H9 (cell line): ENCODE measurements at regions not wholly inside any gene's neighbourhood (a gene's known extent, or its start where the extent isn't known, plus 50 kb on each side); places are given as distances from the start of the nearest gene placed in this dataset.

Source experiments
- DNase-seq: peaks from one replicate; pipeline ENCODE4 v3.0.0-alpha.2; 2017
- H2AFZ ChIP-seq: one replicate; pipeline ENCODE4 v1.6.1; 2013; ENCODE audit warnings: mild to moderate bottlenecking, low read length, control low read depth, moderate library complexity
- H2AK5ac ChIP-seq: 2 replicates; pipeline ENCODE4 v1.6.1; 2013; ENCODE audit warnings: low read length, control low read depth, mixed read lengths; ENCODE audit not compliant: insufficient read length
- H2BK120ac ChIP-seq: one replicate; pipeline ENCODE4 v1.6.1; 2013; ENCODE audit warnings: low read depth, mild to moderate bottlenecking, low read length, control low read depth, inconsistent platforms; ENCODE audit not compliant: poor library complexity, severe bottlenecking
- H2BK12ac ChIP-seq: 2 replicates; pipeline ENCODE4 v1.6.1; 2013; ENCODE audit warnings: low read length, control low read depth, mixed read lengths, low read depth; ENCODE audit not compliant: insufficient read length
- H2BK15ac ChIP-seq: 2 replicates; pipeline ENCODE4 v1.6.1; 2013; ENCODE audit warnings: low read depth, low read length, control low read depth
- H2BK20ac ChIP-seq: one replicate; pipeline ENCODE4 v1.6.1; 2013; ENCODE audit warnings: low read depth, mild to moderate bottlenecking, low read length, control low read depth, inconsistent platforms; ENCODE audit not compliant: poor library complexity, severe bottlenecking
- H2BK5ac ChIP-seq: 2 replicates; pipeline ENCODE4 v1.6.1; 2013; ENCODE audit warnings: low read length, control low read depth, mixed read lengths; ENCODE audit not compliant: insufficient read length
- H3K14ac ChIP-seq: 2 replicates; pipeline ENCODE4 v1.6.1; 2013; ENCODE audit warnings: low read length, control low read depth; ENCODE audit not compliant: insufficient read depth
- H3K18ac ChIP-seq: 2 replicates; pipeline ENCODE4 v1.6.1; 2013; ENCODE audit warnings: low read depth, mild to moderate bottlenecking, mixed read lengths, low read length, control low read depth; ENCODE audit not compliant: insufficient read length
- H3K23ac ChIP-seq: 2 replicates; pipeline ENCODE4 v1.6.1; 2013; ENCODE audit warnings: low read length, control low read depth, mixed read lengths, low read depth; ENCODE audit not compliant: insufficient read length
- H3K23me2 ChIP-seq: 2 replicates; pipeline ENCODE4 v1.6.1; 2013; ENCODE audit warnings: low read depth, mild to moderate bottlenecking, mixed read lengths, low read length, control low read depth; ENCODE audit not compliant: insufficient read length, poor library complexity, severe bottlenecking
- H3K27ac ChIP-seq: 2 replicates; pipeline ENCODE4 v1.5.1; 2013; ENCODE audit warnings: low read length, control low read depth, mixed read lengths, low read depth; ENCODE audit not compliant: insufficient read length
- H3K27me3 ChIP-seq: 2 replicates; pipeline ENCODE4 v1.6.1; 2013; ENCODE audit warnings: low read length, control low read depth, inconsistent platforms; ENCODE audit not compliant: insufficient read depth
- H3K4ac ChIP-seq: 2 replicates; pipeline ENCODE4 v1.6.1; 2013; ENCODE audit warnings: low read depth, mild to moderate bottlenecking, control low read depth, inconsistent platforms, low read length, moderate library complexity
- H3K4me1 ChIP-seq: 2 replicates; pipeline ENCODE4 v1.6.1; 2013; ENCODE audit warnings: low read length, control low read depth, inconsistent platforms; ENCODE audit not compliant: insufficient read depth
- H3K4me2 ChIP-seq: 2 replicates; pipeline ENCODE4 v1.6.1; 2013; ENCODE audit warnings: low read length, control low read depth, mixed read lengths; ENCODE audit not compliant: insufficient read length, insufficient read depth
- H3K56ac ChIP-seq: 2 replicates; pipeline ENCODE4 v1.6.1; 2013; ENCODE audit warnings: low read depth, mild to moderate bottlenecking, mixed read lengths, low read length, control low read depth; ENCODE audit not compliant: insufficient read length
- H3K79me1 ChIP-seq: 2 replicates; pipeline ENCODE4 v1.6.1; 2013; ENCODE audit warnings: low read depth, mild to moderate bottlenecking, moderate library complexity, low read length, control low read depth, inconsistent platforms; ENCODE audit not compliant: insufficient read depth, poor library complexity, severe bottlenecking
- H3K79me2 ChIP-seq: 2 replicates; pipeline ENCODE4 v1.6.1; 2013; ENCODE audit warnings: low read length, control low read depth, inconsistent platforms; ENCODE audit not compliant: insufficient read depth
- H3K9ac ChIP-seq: 2 replicates; pipeline ENCODE4 v1.6.1; 2013; ENCODE audit warnings: low read length, control low read depth, mixed read lengths; ENCODE audit not compliant: insufficient read length; ENCODE audit errors: extremely low read depth
- H3K9me3 ChIP-seq: one replicate; pipeline ENCODE4 v1.6.1; 2013; ENCODE audit warnings: low read depth, low read length, inconsistent platforms; ENCODE audit not compliant: control insufficient read depth
- H3T11ph ChIP-seq: one replicate; pipeline ENCODE4 v1.6.1; 2013; ENCODE audit warnings: mild to moderate bottlenecking, low read length, control low read depth, inconsistent platforms
- H4K20me1 ChIP-seq: one replicate; pipeline ENCODE4 v1.6.1; 2013; ENCODE audit not compliant: control insufficient read depth, insufficient read length, insufficient read depth
- H4K5ac ChIP-seq: 2 replicates; pipeline ENCODE4 v1.6.1; 2013; ENCODE audit warnings: low read depth, mild to moderate bottlenecking, mixed read lengths, low read length, control low read depth; ENCODE audit not compliant: insufficient read length
- H4K8ac ChIP-seq: replicated peaks from 2 replicates; pipeline ENCODE4 v1.6.1; 2013; ENCODE audit warnings: low read length, control low read depth, mixed read lengths, low read depth; ENCODE audit not compliant: insufficient read length
- H4K91ac ChIP-seq: 2 replicates; pipeline ENCODE4 v1.6.1; 2013; ENCODE audit warnings: low read depth, mild to moderate bottlenecking, moderate library complexity, mixed read lengths, low read length, control low read depth; ENCODE audit not compliant: insufficient read length
- H3K27ac Mint-ChIP-seq, 3 experiments: 2 replicates in 2 of 3; 3 replicates in 1 of 3; pipeline ENCODE4 v1.8.0; 2020 to 2021; ENCODE audit warnings: mixed read lengths in 3 of 3, mild to moderate bottlenecking in 1 of 3, moderate library complexity in 1 of 3
- H3K27me3 Mint-ChIP-seq: 2 replicates; pipeline ENCODE4 v1.8.0; 2021; ENCODE audit warnings: low read depth, mild to moderate bottlenecking, moderate library complexity, mixed read lengths
- H3K36me3 Mint-ChIP-seq, 3 experiments: 2 replicates in 2 of 3; 3 replicates in 1 of 3; pipeline ENCODE4 v1.8.0; 2020 to 2021; ENCODE audit warnings: low read depth in 3 of 3, mixed read lengths in 3 of 3; ENCODE audit not compliant: insufficient read depth in 1 of 3
- H3K4me1 Mint-ChIP-seq, 2 experiments: 2 replicates each; pipeline ENCODE4 v1.8.0; 2020; ENCODE audit warnings: mixed read lengths in 2 of 2
- H3K4me3 Mint-ChIP-seq, 2 experiments: 2 replicates in 1 of 2; 3 replicates in 1 of 2; pipeline ENCODE4 v1.8.0; 2020 to 2021; ENCODE audit warnings: mild to moderate bottlenecking in 2 of 2, mixed read lengths in 2 of 2, moderate library complexity in 1 of 2
- H3K9me3 Mint-ChIP-seq, 2 experiments: 2 replicates in 1 of 2; 3 replicates in 1 of 2; pipeline ENCODE4 v1.8.0; 2020; ENCODE audit warnings: mild to moderate bottlenecking in 2 of 2, mixed read lengths in 2 of 2, moderate library complexity in 1 of 2
- WGBS: extraction: QIAGEN DNeasy Blood & Tissue Kit; methylation state at CpG from one replicate; pipeline ENCODE4 v1.1.7; 2013; ENCODE audit warnings: missing lambda C conversion rate, low lambda C conversion rate, mixed read lengths; ENCODE audit not compliant: insufficient read length; ENCODE audit errors: extremely low coverage; 5-methylcytosine and 5-hydroxymethylcytosine counted together
- TF ChIP-seq, protein P1 (sequence below): fragments of 200-600 bp; sonication (generic); conservative IDR thresholded peaks from 3 replicates; pipeline ENCODE4 v1.8.0; 2021; ENCODE audit warnings: antibody characterized with exemption, mild to moderate bottlenecking

DNA sequence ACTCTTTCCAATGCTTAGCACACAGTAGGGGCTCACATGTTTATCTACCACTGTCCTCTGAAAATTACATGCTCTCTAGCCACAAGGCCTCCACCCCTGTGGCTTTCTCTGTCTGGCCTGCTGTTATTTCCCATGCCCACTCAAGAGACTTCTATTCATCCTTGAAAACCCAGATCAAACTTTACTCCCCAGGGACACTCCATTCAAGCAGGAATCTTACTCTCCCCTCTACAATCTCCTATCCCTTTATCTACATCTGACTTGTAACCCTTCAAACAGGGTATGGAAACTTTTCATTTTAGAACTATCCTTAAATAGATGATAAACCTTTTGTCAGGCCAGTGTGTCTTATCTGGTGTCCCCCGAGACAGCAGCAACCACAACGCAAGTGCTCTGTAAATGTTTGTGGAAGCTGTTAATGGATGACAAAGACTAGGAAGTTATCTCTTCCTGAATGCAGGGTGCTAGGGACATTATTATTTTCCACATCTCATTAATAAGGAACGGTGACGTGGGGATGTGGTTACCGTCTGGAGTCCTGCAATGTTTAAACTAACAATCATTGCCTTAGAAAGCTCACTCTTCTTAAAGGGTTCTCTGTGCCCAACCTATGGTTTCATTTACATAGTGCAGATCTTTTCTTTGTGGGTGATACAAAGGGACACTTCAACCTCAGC, 322.3 kb downstream of the ARRDC4 start:
- Histone ChIP-seq H2BK20ac (no peak overlapping the region), H2AK5ac (no peak overlapping the region), H2BK5ac (no peak overlapping the region), H2BK15ac (no peak overlapping the region), H4K5ac (no peak overlapping the region), H2BK12ac (no peak overlapping the region), H3K56ac (no peak overlapping the region), H3K27ac (no peak overlapping the region), H4K8ac (no peak overlapping the region), H3K4ac (no peak overlapping the region), H3K14ac (no peak overlapping the region), H3K18ac (no peak overlapping the region), H3K4me2 (no peak overlapping the region), H3K79me2 (no peaks in the 10 kb centered on the region), H3K4me1 (no peaks in the 10 kb centered on the region), H3K23ac (no peak overlapping the region), H3T11ph (no peak overlapping the region), H3K9me3 (no peaks in the 10 kb centered on the region), H3K79me1 (no peaks in the 10 kb centered on the region), H4K20me1 (no peaks in the 10 kb centered on the region), H3K23me2 (no peaks in the 10 kb centered on the region), H2BK120ac (no peak overlapping the region), H3K9ac (no peak overlapping the region), H3K27me3 (no peaks in the 10 kb centered on the region), H2AFZ (no peak overlapping the region), H4K91ac (no peak overlapping the region)
- H3K27ac Mint-ChIP-seq, result no peak overlapping the region; a peak in 1 of 7 replicates
- no CpG with 5 or more reads among the region's 5 CpGs for WGBS
- peaks cover 14 to 17% of the 10 kb centered on the region in 2 experiments for H3K4me1 Mint-ChIP-seq
- H3K4me3 Mint-ChIP-seq, result no peak overlapping the region
- no peak for DNase-seq
- no peaks in the 10 kb centered on the region; the same call in 1 of the 2 replicates for H3K27me3 Mint-ChIP-seq
- no peaks in the 10 kb centered on the region for H3K36me3 Mint-ChIP-seq
- TF ChIP-seq, protein P1, sequence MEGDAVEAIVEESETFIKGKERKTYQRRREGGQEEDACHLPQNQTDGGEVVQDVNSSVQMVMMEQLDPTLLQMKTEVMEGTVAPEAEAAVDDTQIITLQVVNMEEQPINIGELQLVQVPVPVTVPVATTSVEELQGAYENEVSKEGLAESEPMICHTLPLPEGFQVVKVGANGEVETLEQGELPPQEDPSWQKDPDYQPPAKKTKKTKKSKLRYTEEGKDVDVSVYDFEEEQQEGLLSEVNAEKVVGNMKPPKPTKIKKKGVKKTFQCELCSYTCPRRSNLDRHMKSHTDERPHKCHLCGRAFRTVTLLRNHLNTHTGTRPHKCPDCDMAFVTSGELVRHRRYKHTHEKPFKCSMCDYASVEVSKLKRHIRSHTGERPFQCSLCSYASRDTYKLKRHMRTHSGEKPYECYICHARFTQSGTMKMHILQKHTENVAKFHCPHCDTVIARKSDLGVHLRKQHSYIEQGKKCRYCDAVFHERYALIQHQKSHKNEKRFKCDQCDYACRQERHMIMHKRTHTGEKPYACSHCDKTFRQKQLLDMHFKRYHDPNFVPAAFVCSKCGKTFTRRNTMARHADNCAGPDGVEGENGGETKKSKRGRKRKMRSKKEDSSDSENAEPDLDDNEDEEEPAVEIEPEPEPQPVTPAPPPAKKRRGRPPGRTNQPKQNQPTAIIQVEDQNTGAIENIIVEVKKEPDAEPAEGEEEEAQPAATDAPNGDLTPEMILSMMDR, result no peak
- H3K9me3 Mint-ChIP-seq, result no peaks in the 10 kb centered on the region; a peak in 1 of 5 replicates
